LNCAP (cell line): ENCODE measurements at regions not wholly inside any gene's neighbourhood (a gene's known extent, or its start where the extent isn't known, plus 50 kb on each side); places are given as distances from the start of the nearest gene placed in this dataset.

Experiments
- TF ChIP-seq, protein P1 (sequence below): fragments of 450-650 bp; IDR thresholded peaks from 2 replicates; pipeline ENCODE4 v1.5.1; 2017; ENCODE audit warnings: mild to moderate bottlenecking

DNA sequence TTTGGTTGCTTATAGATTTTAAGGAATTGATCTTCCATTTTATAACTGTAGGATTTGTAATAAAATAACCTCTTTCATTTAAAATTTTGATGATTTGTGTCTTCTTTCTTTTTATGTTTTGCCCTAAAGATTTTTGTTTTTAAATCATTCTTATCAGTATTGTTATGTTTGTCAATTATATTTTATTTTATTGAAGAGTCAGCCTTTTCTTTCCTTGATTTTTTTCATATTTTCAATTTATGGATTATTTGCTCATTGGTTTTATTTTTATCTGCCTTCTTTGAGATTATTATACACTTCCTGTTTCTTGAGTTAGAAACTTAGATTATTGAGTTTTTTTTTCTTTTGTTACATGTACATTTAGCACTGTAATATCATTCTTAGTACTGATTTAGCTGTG lies 233.4 kb upstream of the BRINP3 start:
- TF ChIP-seq, protein P1, sequence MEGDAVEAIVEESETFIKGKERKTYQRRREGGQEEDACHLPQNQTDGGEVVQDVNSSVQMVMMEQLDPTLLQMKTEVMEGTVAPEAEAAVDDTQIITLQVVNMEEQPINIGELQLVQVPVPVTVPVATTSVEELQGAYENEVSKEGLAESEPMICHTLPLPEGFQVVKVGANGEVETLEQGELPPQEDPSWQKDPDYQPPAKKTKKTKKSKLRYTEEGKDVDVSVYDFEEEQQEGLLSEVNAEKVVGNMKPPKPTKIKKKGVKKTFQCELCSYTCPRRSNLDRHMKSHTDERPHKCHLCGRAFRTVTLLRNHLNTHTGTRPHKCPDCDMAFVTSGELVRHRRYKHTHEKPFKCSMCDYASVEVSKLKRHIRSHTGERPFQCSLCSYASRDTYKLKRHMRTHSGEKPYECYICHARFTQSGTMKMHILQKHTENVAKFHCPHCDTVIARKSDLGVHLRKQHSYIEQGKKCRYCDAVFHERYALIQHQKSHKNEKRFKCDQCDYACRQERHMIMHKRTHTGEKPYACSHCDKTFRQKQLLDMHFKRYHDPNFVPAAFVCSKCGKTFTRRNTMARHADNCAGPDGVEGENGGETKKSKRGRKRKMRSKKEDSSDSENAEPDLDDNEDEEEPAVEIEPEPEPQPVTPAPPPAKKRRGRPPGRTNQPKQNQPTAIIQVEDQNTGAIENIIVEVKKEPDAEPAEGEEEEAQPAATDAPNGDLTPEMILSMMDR: no peak

DNA sequence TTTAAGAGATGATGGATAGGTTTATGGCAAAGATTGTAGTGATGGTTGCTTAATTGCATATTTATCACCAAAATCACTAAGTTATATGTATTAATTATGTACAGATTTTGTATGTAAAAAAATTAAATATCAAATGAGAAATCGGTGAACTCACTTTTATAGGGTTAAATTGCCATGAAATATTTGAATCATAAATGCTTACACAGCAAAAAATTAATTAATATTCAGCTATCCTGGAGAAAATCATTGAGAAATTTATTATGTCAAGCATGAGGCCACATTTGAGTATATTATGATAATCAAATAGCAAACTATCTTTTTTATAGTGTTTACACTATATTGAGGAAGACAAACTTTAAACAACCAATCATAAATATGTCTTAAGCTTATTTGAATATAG lies 239.4 kb upstream of the BRINP3 start:
- TF ChIP-seq, protein P1: no peak

DNA sequence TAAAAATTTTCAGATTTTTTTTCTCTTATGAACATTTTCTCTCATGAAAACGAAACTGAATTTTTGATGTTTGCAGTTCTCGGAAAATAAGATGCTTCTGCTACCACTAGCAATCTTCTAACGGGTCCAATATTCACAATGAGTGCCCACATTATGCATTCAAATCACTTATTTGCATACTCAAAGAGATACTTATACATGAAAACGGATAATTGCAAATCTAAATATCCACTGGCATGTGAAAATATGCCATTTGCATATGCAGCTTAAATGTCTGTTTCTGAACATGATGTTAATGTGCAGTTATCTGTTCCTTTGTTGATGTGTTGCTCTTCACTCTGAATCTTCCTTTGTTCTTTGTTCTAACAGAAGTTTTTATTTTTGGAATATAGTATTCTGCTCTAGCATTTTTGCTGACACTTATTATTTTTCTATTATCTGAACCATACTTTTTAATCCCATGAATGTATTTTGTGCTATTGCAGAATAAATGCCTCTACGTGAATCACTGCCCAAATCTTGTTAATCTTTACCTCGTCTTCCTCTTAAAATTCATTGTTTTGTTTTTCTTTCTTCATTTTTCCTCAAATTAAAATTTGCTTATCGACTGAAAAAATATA lies 259.4 kb upstream of the BRINP3 start:
- TF ChIP-seq, protein P1: no peak

DNA sequence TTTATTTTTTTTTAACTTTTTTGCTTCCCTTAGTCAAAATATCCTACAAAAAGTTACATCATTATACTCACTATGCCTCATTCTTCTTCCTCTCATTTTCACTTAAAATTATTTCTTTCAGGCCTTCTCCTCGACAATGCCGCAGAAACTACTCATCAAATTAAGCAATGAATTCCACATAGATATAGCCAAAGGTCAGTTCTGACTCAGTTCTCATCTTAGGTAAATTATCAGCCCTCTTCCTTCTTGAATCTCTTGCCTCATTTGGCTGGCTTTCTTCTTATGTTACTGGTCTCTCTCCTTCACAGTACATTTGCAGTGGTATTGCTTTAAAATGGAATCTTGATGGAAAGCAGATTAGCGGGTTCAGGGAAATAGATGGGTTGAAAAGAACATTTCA lies 260.7 kb upstream of the BRINP3 start:
- TF ChIP-seq, protein P1: no peak

DNA sequence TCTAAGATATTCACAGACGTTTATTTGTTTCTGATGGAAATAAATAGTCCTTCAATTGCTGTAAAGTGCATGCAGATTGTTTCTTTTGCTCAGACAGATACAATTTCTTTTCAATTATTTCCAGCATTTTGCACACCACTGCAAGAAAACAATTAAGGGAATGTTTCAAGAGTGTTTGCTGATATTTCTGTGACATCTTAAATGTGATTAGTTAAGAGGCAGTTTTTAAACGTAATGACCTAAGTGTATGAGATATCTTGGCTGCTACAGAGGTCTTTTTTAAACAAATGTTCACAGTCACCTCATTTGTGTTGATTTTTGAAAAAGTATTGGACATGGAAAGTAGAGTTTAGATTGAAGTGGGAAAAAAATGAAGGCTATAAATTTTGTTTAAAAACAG lies 262.3 kb upstream of the BRINP3 start:
- TF ChIP-seq, protein P1: no peak

DNA sequence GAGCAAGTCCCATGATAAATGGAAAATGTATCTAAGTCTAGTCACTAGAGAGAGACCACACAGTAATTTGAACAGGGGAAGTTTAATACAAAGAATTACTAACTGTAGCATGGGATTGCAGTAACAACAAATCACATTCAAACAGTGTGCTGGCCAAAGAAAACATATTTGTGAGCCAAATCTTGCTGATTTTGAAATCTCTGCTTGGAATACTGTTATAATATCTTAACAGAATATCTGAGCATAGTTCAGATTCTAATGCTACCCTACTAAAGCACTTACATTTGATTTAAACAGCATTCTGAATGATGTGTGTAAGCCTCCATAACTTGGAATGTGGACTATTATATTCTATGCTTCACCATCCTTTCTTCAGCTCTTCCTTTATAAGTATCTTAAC lies 270.0 kb upstream of the BRINP3 start:
- TF ChIP-seq, protein P1: no peak

DNA sequence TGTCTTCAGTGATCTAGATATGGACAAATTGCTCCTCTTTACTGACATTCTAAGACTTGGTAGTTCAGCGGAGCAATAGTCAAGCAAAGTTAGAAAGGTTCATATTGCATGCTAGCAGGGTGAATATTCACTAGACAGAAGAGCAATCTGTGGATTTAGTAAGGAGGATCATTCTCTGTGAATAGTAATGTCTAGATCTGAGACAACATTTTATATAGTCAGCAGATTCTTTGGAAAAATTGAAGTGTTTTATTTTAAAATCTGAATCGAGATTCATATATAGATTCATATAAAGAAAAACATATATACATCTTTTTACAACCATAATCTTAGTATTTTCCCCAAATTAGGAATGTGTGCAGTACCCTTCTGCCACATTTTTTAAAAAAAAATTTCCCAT lies 274.5 kb upstream of the BRINP3 start:
- TF ChIP-seq, protein P1: no peak

DNA sequence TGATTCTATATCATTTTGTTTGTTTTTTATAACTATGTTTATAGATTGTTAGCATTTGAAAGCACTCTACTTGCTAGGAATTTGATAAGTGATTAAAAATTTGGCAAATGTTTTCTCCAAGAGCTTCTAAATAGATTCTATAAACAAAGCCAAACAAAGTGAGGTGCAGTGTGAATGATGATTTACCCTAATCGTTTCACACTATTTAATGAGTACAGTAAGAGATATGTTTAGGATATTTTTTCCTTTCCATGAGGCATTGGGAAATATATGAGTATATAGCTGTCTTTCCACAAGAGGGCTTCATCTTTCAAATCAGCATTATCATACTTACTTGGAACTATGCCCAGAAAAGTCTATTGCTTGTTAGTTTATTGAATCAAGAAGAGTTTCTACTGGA lies 277.0 kb upstream of the BRINP3 start:
- TF ChIP-seq, protein P1: peak; percentile 60
